ENCODE measurements at regions not wholly inside any gene's neighbourhood (a gene's known extent, or its start where the extent isn't known, plus 50 kb on each side); places are given as distances from the start of the nearest gene placed in this dataset.

- no peak for DNase-seq
Observed at GRCh38 chr6:3640868-3641267, 110.6 kb downstream of the PXDC1 start.

- no peak for DNase-seq
Observed at GRCh38 chr6:3638662-3639061, 112.9 kb downstream of the PXDC1 start.

GRCh38 chr6:3636060-3636459, 115.5 kb downstream of the PXDC1 start:
- DNase-seq: no peak

GRCh38 chr6:3635482-3635881, 116.0 kb downstream of the PXDC1 start:
- DNase-seq: no peak

GRCh38 chr6:3634280-3634816, 117.2 kb downstream of the PXDC1 start:
- no peak for DNase-seq

GRCh38 chr6:3633711-3634110, 117.8 kb downstream of the PXDC1 start:
- no peak for DNase-seq

GRCh38 chr6:3631877-3632276, 119.6 kb downstream of the PXDC1 start:
- no peak for DNase-seq

GRCh38 chr6:3631186-3631585, 120.3 kb downstream of the PXDC1 start:
- DNase-seq: no peak

GRCh38 chr6:3630258-3630835, 121.2 kb downstream of the PXDC1 start:
- DNase-seq: no peak

GRCh38 chr6:3627956-3628835, 123.3 kb downstream of the PXDC1 start:
- DNase-seq: no peak

GRCh38 chr6:3627501-3627900, 124.0 kb downstream of the PXDC1 start:
- DNase-seq: no peak

GRCh38 chr6:3625980-3626563, 125.4 kb downstream of the PXDC1 start:
- no peak for DNase-seq

- DNase-seq: no peak
Observed at GRCh38 chr6:3625149-3625979, 126.1 kb downstream of the PXDC1 start.

- no peak for DNase-seq
Observed at GRCh38 chr6:3624250-3625136, 127.0 kb downstream of the PXDC1 start.

GRCh38 chr6:3623451-3624249, 127.9 kb downstream of the PXDC1 start:
- no peak for DNase-seq

GRCh38 chr6:3621411-3621810, 130.1 kb downstream of the PXDC1 start:
- no peak for DNase-seq

- DNase-seq: no peak
Observed at GRCh38 chr6:3620937-3621336, 130.6 kb downstream of the PXDC1 start.

- no peak for DNase-seq
Observed at GRCh38 chr6:3620389-3620788, 131.1 kb downstream of the PXDC1 start.

- no peak for DNase-seq
Observed at GRCh38 chr6:3619800-3620199, 131.7 kb downstream of the PXDC1 start.

- DNase-seq: no peak
Observed at GRCh38 chr6:3619201-3619600, 132.3 kb downstream of the PXDC1 start.

GRCh38 chr6:3618642-3619041, 132.9 kb downstream of the PXDC1 start:
- DNase-seq: no peak
